IMR-90 (cell line): ENCODE measurements at regions not wholly inside any gene's neighbourhood (a gene's known extent, or its start where the extent isn't known, plus 50 kb on each side); places are given as distances from the start of the nearest gene placed in this dataset.

ENCODE experiments used
- ATAC-seq: fragments of 200-7000 bp; cut with Tn5 transposase; 2 replicates; pipeline ENCODE4 v1.9.1; 2020; ENCODE audit warnings: low read depth, mild to moderate bottlenecking, moderate library complexity
- BruUV-seq: library from RNA; stranded (reverse); fragments of 400-500 nt; replicated peaks from 2 replicates; lab custom pipeline; 2021; lab: Mats Ljungman, UMichigan
- CTCF ChIA-PET: fragments of 300-600 bp; formaldehyde crosslinking; extraction: SDS; loops from one replicate; lab custom pipeline; 2021; ENCODE audit warnings: antibody characterized with exemption; lab: Yijun Ruan, JAX
- POLR2A ChIA-PET: fragments of 300-600 bp; sonication (Branson Sonifier 250); formaldehyde crosslinking; loops from one replicate; lab custom pipeline; 2022; ENCODE audit warnings: antibody characterized with exemption; ENCODE audit not compliant: unreplicated experiment; lab: Charles Lee
- DNase-seq: peaks from one replicate; pipeline ENCODE4 v3.0.0; 2013
- H2AFZ ChIP-seq: replicated peaks from 2 replicates; pipeline ENCODE3; 2013; ENCODE audit warnings: low read length, mild to moderate bottlenecking; ENCODE audit not compliant: poor library complexity
- H2AK5ac ChIP-seq: 2 replicates; pipeline ENCODE4 v1.6.1; 2013; ENCODE audit warnings: low read depth, low read length, inconsistent platforms
- H2AK9ac ChIP-seq: replicated peaks from 2 replicates; pipeline ENCODE3; 2013; ENCODE audit warnings: mild to moderate bottlenecking, low read depth, low read length, moderate library complexity; ENCODE audit not compliant: poor library complexity
- H2BK120ac ChIP-seq: 2 replicates; pipeline ENCODE4 v1.6.1; 2013; ENCODE audit warnings: low read depth, low read length, inconsistent platforms
- H2BK15ac ChIP-seq: 3 replicates; pipeline ENCODE4 v1.6.1; 2013; ENCODE audit warnings: low read depth, low read length, inconsistent platforms
- H2BK20ac ChIP-seq: 2 replicates; pipeline ENCODE4 v1.6.1; 2013; ENCODE audit warnings: low read depth, mild to moderate bottlenecking, inconsistent platforms, low read length, moderate library complexity
- H2BK5ac ChIP-seq: 2 replicates; pipeline ENCODE4 v1.6.1; 2013; ENCODE audit warnings: mild to moderate bottlenecking, low read depth, low read length, inconsistent platforms; ENCODE audit not compliant: poor library complexity, severe bottlenecking
- H3K14ac ChIP-seq: replicated peaks from 2 replicates; pipeline ENCODE4 v1.6.1; 2013; ENCODE audit warnings: low read depth, low read length, inconsistent platforms
- H3K18ac ChIP-seq: 2 replicates; pipeline ENCODE4 v1.6.1; 2013; ENCODE audit warnings: low read depth, low read length, control low read depth
- H3K23ac ChIP-seq: 2 replicates; pipeline ENCODE4 v1.6.1; 2013; ENCODE audit warnings: low read depth, low read length, inconsistent platforms
- H3K27ac ChIP-seq: 2 replicates; pipeline ENCODE4 v1.5.1; 2013; ENCODE audit warnings: mild to moderate bottlenecking, control low read depth, low read length; ENCODE audit not compliant: insufficient read depth
- H3K27me3 ChIP-seq: 2 replicates; pipeline ENCODE4 v1.6.1; 2013; ENCODE audit warnings: low read length; ENCODE audit not compliant: control insufficient read depth, insufficient read depth
- H3K36me3 ChIP-seq: 2 replicates; pipeline ENCODE4 v1.6.1; 2013; ENCODE audit warnings: low read length, mixed read lengths; ENCODE audit not compliant: control insufficient read depth, insufficient read depth
- H3K4ac ChIP-seq: 2 replicates; pipeline ENCODE4 v1.6.1; 2013; ENCODE audit warnings: low read depth, low read length, inconsistent platforms
- H3K4me1 ChIP-seq: 2 replicates; pipeline ENCODE4 v1.6.1; 2013; ENCODE audit warnings: low read length, mixed read lengths; ENCODE audit not compliant: control insufficient read depth, insufficient read depth
- H3K4me2 ChIP-seq: 2 replicates; pipeline ENCODE4 v1.6.1; 2013; ENCODE audit warnings: low read depth, mild to moderate bottlenecking, control low read depth, low read length, moderate library complexity
- H3K4me3 ChIP-seq: 2 replicates; pipeline ENCODE4 v1.5.1; 2013; ENCODE audit warnings: low read depth, mild to moderate bottlenecking, control low read depth, low read length, moderate library complexity; ENCODE audit not compliant: insufficient read depth
- H3K56ac ChIP-seq: 2 replicates; pipeline ENCODE4 v1.6.1; 2013; ENCODE audit warnings: low read length, inconsistent platforms; ENCODE audit not compliant: insufficient read depth; ENCODE audit errors: extremely low read depth
- H3K79me1 ChIP-seq, 2 experiments: 2 replicates each; pipeline ENCODE4 v1.6.1; 2013; ENCODE audit warnings: low read length in 2 of 2, inconsistent platforms in 1 of 2, low read depth in 1 of 2
- H3K9ac ChIP-seq: 2 replicates; pipeline ENCODE4 v1.6.1; 2013; ENCODE audit warnings: low read depth, low read length, control low read depth
- H3K9me1 ChIP-seq: 2 replicates; pipeline ENCODE4 v1.6.1; 2013; ENCODE audit warnings: low read length, inconsistent platforms; ENCODE audit not compliant: insufficient read depth
- H3K9me3 ChIP-seq: 2 replicates; pipeline ENCODE4 v1.6.1; 2013; ENCODE audit warnings: low read length; ENCODE audit not compliant: control insufficient read depth, insufficient read depth
- H4K20me1 ChIP-seq: 2 replicates; pipeline ENCODE4 v1.6.1; 2013; ENCODE audit warnings: low read length, inconsistent platforms; ENCODE audit not compliant: insufficient read depth
- H4K5ac ChIP-seq: 2 replicates; pipeline ENCODE4 v1.6.1; 2013; ENCODE audit warnings: mild to moderate bottlenecking, low read depth, low read length, control low read depth
- H4K8ac ChIP-seq, 2 experiments: 2 replicates each; pipeline ENCODE4 v1.6.1; 2013; ENCODE audit warnings: low read depth in 2 of 2, low read length in 2 of 2, control low read depth in 1 of 2, inconsistent platforms in 1 of 2
- H4K91ac ChIP-seq: 2 replicates; pipeline ENCODE4 v1.6.1; 2013; ENCODE audit warnings: low read depth, low read length, inconsistent platforms; ENCODE audit not compliant: insufficient read depth
- RFX5 ChIP-seq: IDR thresholded peaks from 2 replicates; pipeline ENCODE4 v1.8.0; 2012; ENCODE audit warnings: low read depth, mild to moderate bottlenecking, low read length, moderate library complexity
- WGBS, 2 experiments: methylation state at CpG; one replicate each; pipeline versions ENCODE4 v1.1.5 to v1.1.7; 2013; ENCODE audit warnings: missing lambda C conversion rate in 2 of 2; ENCODE audit not compliant: insufficient read length in 1 of 2; ENCODE audit errors: extremely low coverage in 2 of 2; 5-methylcytosine and 5-hydroxymethylcytosine counted together
- dilution Hi-C: fragments of 300-500 bp; cut with HindIII; formaldehyde crosslinking; loops from one replicate; pipeline ENCODE4 v1.14.3; 2018; ENCODE audit warnings: low sequenced_read_pairs; ENCODE audit not compliant: unreplicated experiment
- in situ Hi-C: fragments of 300-500 bp; cut with MboI; formaldehyde crosslinking; loops from 3 replicates; pipeline ENCODE4 v1.14.3; 2019; ENCODE audit warnings: low sequenced_read_pairs, inconsistent platforms, mixed read lengths
- intact Hi-C: fragments of 100-400 bp; cut with micrococcal nuclease; formaldehyde crosslinking; loops from 2 replicates; pipeline ENCODE4 v1.10.0; 2022

DNA sequence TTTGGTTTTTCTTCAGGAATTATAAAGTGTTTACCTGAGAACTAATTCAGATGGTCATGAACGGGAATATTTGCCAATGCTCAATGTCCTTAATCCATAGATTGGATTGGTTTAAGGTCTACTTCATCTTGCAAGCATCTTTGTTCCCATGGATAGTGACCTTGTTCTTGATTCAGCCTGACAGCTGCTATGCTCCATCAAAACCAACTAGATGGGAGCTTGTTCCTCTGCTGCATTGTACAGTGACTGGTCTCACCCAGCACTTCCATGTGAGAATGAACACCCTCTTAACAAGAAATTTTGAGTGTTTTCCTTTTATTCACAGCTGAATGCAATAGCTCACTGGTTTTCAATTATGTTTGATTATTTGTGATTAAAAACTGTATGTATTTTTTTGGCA lies 312.6 kb upstream of the ACTBL2 start:
- no peak for DNase-seq
- no peaks in the 10 kb centered on the region for H3K4me1 ChIP-seq
- no peak overlapping the region for H3K23ac ChIP-seq
- H2AFZ ChIP-seq: no peak overlapping the region
- no peak overlapping the region for H2BK120ac ChIP-seq
- whole genome bisulfite sequencing, 2 experiments: no CpG with 5 or more reads among the region's 1 CpG
- H2BK20ac ChIP-seq: no peak overlapping the region
- no peak overlapping the region for H4K91ac ChIP-seq
- in situ Hi-C loops (no loop called here), intact Hi-C loops (no loop called here), dilution Hi-C loops (loop anchor here (25.0 kb wide), 1 partner anchor 642 kb away; no protein-coding TSS in a partner anchor)
- no peak overlapping the region for H2AK9ac ChIP-seq
- CTCF ChIA-PET: no interaction called here
- H3K56ac ChIP-seq: no peak overlapping the region
- ATAC-seq: no peak
- no peaks in the 10 kb centered on the region for H3K79me1 ChIP-seq
- H4K20me1 ChIP-seq: no peaks in the 10 kb centered on the region
- no peak overlapping the region for H3K27ac ChIP-seq
- no peak overlapping the region for H2BK15ac ChIP-seq
- no peaks in the 10 kb centered on the region for H3K9me3 ChIP-seq
- H4K5ac ChIP-seq: no peak overlapping the region
- H3K4me2 ChIP-seq: no peak overlapping the region
- H2AK5ac ChIP-seq: no peak overlapping the region
- H3K4me3 ChIP-seq: no peak overlapping the region
- H3K4ac ChIP-seq: no peak overlapping the region
- no peak for TF ChIP-seq RFX5
- no TSS peak for BruUV-seq
- no peaks in the 10 kb centered on the region for H3K9me1 ChIP-seq
- H3K36me3 ChIP-seq: no peaks in the 10 kb centered on the region
- no peak overlapping the region for H3K9ac ChIP-seq
- no peak overlapping the region for H2BK5ac ChIP-seq
- no peak overlapping the region for H3K14ac ChIP-seq
- POLR2A ChIA-PET: no interaction called here
- no peaks in the 10 kb centered on the region for H3K27me3 ChIP-seq
- no peak overlapping the region for H4K8ac ChIP-seq
- no peak overlapping the region for H3K18ac ChIP-seq
